ENCODE measurements at regions not wholly inside any gene's neighbourhood (a gene's known extent, or its start where the extent isn't known, plus 50 kb on each side); places are given as distances from the start of the nearest gene placed in this dataset.
"Not testable (repeated sequence)": the region's sequence is repeated elsewhere in the genome, so short reads cannot be mapped to it uniquely, and the experiment has no call there.

GRCh38 chr6:27616328-27617045 is 143.6 kb upstream of the ZNF184 start:
- no peak for DNase-seq

DNA sequence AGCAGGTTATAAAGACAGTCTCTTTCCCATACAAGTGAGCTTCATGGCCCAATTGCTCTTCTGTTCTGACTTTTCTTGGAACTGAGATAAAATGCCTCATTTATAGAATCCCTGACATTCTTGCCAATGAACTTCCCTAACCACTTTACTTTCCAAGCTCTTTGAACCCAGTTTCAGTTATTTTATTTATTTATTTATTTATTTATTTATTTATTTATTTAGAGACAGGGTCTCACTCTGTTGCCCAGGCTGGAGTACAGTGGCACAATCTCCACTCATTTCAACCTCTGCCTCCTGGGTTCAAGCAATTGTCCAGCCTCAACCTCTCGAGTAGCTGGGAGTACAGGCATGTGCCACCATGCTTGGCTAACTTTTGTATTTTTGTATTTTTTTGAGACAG is 138.5 kb upstream of the ZNF184 start:
- no peak for DNase-seq

DNA sequence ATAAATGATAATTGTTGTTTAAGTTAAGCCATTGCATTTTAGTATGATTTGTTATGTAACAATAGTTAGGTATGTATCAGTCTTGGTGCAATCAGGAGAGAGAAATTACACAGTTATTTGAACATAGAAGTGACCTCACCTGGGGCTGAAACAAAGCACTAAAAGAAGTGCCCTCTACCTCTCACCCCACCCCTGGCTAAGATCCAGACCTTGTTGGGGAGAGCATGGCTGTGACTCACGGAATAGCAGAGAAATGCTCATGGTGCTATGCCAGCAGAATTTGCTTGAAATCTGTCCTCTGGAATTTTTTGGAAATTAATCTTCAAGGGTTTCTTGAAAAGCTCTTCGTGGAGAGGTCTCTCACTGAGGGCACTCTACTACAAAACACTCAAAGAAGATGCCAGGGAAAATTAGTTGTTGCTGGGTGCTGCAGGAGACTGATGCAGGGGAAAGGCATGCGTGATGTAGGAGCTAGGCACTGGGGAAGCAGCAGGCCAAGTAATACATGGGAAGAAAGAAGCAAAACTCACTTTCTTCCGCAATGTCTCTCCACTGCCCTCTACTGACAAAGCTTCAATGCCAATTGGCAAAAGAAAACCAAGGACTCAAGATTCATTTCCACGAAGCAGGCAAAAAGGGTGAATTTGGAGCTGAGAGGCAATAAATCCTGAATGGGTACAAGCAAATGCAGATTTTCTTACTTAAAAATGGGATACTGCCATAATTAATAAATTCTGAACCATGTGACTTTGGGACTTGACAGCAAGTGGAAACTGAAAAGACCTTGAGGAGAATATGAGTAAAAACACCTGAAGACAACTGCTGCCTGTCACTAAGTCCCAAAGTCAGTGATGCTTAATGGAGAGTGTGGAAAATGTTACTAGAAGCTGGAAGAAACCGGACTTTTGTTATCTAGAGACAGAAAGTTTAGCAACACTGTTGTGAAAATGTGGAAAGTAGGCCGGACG is 136.3 kb upstream of the ZNF184 start:
- DNase-seq, result peak; percentile 49

DNA sequence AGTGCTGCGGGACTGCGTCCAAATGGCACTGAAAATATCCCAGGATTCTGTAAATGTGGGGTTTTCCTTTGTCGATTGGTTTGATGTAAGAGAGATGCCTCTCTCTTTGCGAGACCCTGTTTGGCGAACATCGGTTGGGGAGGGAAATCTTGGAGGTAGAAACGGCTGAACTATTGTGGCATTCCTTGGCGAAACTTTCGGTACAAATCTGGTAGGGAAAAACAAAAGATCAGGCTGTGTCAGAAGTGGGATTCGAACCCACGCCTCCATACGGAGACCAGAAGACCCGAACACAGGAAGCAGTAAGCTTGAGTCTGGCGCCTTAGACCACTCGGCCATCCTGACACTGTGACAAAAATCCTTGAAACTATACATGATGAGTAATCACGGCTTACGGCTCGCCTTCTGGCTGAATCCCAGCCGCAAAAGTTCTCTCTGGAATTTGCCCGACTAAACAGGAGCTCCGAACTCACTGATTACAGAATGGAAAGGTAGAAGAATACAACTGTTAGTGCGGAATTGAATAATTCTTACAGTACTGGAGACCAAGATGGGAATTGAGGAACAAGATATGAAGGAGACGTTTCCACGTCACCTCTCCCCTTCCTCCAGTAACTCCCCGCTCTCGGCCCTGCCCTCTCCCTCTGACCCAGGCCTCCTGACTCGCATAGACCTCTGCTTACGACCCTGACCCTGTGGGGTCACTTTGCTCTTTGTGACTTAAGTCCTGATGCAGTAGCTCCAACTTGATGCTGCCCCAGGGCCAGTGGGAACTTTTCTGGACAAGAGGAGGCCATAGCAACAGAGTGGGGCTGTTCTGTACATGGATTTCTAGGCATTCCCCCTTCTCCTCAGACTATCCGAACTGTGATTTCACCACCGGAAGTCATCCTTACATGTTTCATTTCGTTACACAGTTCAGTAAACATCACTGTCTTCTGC is 132.8 kb upstream of the ZNF184 start:
- peak; percentile 79 for DNase-seq

DNA sequence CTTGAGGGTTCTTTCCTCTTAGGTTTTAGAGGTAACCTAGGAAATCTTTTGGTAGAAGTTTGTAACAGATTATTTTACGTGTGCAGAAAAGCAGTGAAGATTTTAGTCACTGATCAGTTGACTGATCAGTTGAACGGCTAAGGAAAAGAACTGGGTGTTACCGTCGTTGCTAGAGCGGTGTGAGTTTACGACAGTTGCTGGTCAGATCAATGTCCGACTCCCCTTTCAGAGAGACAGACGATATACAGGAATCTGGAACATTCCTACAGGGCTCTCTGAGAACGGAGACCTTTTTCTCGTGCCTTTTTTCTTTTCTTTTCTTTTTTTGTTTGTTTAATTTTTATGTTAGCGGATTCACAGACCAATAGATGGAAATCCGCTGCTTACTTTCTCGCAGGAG is 132.1 kb upstream of the ZNF184 start:
- no peak for DNase-seq

DNA sequence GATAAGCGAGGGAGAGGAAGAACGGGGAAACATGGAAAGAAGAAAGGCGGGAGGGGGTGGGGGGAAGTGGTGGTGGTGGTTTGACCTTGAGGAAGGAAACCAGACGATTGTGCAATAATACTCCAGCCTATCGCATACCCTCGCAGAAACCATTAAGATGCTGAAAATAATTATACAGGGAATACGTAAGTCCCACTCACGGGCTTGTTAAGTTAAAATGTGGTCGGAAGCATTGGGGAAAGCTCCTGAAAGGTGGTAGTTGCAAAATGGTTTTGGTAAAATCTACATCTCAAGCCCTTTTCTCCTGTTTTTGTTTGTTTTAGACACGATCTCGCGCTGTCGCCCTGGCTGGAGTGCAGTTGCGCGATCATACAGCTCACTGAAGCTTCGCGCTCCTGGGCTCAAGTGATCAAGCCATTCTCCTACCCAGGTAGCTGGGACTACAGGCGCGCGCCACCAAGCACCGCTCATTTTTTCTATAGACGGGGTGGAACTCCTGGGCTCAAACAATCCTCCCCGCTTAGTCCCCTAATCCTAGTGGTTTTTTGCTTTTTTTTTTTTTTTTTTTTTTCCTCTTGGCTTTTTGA is 128.9 kb upstream of the ZNF184 start:
- DNase-seq, result no peak

- DNase-seq, result no peak
Observed at GRCh38 chr6:27599859-27600532, 127.1 kb upstream of the ZNF184 start.

GRCh38 chr6:27597031-27597567 is 124.2 kb upstream of the ZNF184 start:
- DNase-seq, result not testable (repeated sequence)

DNA sequence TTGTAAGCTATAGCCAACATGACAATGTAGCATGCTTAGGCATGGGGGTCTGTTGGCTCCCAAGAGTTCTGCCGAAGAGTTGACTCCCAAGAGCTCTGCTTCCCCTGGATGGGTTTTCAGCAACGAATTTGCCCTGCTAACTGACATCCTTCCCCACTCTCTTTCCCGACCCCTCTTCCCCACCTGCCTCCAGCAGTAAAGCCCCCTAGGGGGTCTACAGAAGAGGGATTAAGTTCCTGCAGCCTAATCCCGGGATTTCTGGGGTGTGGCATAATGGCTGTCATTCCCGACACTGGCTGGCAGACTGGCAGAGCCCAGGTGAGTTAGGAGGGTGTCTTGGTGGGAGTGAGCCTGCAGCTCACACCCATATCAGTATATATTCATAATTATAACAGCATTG is 121.0 kb upstream of the ZNF184 start:
- no peak for DNase-seq

- peak; percentile 1 for DNase-seq
Observed at GRCh38 chr6:27593200-27593818, 120.4 kb upstream of the ZNF184 start.

- DNase-seq, result peak; percentile 91
Observed at GRCh38 chr6:27592481-27593199, 119.7 kb upstream of the ZNF184 start.

DNA sequence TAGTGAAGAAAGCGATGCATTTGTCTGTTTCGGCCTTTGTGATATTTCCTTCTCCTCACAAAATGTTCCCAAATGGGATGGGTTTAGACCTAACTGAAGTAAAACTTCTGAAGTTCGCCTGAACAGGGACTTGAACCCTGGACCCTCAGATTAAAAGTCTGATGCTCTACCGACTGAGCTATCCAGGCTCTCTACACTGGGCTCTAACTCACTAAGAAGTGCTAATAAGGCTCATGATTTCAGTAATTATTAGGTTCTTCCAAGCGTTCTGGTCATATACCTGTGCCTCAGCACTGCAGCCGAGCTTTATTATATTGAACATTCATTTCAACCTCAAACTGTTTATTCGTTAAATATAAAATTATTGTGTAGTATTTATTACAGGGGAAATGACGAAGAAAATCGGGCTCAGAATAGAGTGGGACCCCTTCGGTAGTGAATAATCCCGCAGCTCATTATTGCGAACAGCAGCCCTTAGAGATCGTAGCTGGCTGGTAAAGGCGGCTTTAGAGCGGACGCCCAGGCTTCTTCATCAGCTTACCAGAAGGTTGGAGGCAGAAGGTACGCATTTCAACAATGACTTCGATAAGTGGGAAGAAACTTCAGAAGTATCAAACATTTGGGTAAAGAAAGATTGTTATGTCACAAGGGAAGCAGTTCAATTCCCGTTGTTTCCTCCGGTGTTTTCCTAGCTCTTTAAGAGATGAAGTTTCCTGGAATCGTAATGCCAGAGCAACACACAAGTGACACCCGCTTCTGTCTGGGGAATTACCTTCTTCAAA is 119.0 kb upstream of the ZNF184 start:
- DNase-seq, result peak; percentile 59

DNA sequence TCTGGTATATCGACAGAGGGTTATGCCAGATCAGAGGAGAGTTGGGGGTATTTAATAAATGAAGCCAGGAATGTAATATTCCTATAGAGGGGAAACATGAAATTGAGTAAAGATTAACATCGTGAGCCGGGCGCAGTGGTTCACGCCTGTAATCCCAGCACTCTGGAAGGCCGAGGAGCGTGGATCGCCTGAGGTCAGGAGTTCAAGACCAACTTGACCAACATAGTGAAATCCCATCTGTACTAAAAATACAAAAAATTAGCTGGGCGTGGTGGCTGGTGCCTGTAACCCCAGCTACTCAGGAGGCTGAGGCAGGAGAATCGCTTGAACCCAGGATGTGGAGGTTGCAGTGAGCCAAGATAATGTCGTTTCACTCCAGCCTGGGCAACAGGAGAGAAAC is 112.4 kb upstream of the ZNF184 start:
- not testable (repeated sequence) for DNase-seq

- no peak for DNase-seq
Observed at GRCh38 chr6:27584326-27584725, 111.4 kb upstream of the ZNF184 start.

DNA sequence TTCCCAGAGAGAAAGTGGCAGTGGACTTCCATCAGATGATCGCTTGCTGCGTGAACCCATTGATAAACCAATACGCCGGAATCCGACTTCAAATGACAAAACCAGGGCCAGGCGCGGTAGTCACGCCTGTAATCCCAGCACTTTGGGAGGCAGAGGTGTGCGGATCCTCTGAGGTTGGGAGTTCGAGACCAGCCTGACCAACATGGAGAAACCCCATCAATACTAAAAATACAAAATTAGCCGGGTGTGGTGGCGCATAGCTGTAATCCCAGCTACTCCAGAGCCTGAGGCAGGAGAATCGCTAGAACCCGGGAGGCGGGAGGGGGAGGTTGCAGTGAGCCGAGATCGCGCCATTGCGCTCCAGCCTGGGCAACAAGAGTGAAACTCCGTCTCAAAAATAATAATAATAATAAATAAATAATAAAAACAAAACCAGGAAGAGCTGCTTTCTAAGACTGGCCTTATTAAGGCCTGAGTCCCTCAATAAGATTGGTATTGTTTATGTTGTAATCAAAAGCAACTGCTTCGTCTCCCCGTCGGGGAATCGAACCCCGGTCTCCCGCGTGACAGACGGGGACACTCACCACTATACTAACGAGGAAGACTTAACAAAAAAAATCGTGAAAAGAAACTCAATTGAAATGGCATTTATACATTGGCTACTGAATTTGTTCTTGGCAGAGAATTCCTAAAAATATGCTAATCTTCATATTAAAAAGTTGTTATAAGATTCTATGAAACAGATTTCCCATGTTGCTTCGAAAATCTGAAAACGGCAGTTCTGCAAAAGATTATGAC is 110.2 kb upstream of the ZNF184 start:
- peak; percentile 69 for DNase-seq

DNA sequence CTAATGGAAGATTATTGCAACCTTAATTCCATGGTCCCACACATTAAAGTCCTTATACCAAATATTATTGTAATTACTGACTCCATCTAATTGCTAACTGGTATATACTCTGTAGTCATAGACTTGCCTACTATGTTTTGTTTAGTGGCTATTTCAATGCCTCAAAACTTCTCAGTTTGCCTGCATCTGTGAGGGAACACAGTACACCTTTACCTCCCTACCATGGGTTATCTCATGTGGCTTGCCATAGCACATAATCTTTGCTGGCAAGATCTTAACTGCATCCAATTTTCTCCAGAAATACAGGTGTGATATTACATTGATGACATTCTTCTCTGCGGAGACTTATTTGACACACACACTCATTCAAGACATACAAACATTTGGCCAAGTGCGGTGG is 107.1 kb upstream of the ZNF184 start:
- no peak for DNase-seq

- no peak for DNase-seq
Observed at GRCh38 chr6:27577922-27578321, 105.0 kb upstream of the ZNF184 start.

GRCh38 chr6:27575594-27576361 is 102.9 kb upstream of the ZNF184 start:
- no peak for DNase-seq
